ENCODE measurements at regions not wholly inside any gene's neighbourhood (a gene's known extent, or its start where the extent isn't known, plus 50 kb on each side); places are given as distances from the start of the nearest gene placed in this dataset.

GRCh38 chr2:57877811-57878170 is 168.8 kb upstream of the VRK2 start:
- no peak overlapping the region for H2AFZ ChIP-seq (ENCODE audit: low read length)

GRCh38 chr2:57878171-57878865 is 168.3 kb upstream of the VRK2 start:
- Histone ChIP-seq H3K27ac (ENCODE audit: low read length) (no peak overlapping the region), H3K4me1 (ENCODE audit: insufficient read depth, low read length) (peaks cover 83% of the 10 kb centered on the region), H3K27me3 (ENCODE audit: low read length) (no peaks in the 10 kb centered on the region), H2AFZ (ENCODE audit: low read length) (no peak overlapping the region), H3K36me3 (ENCODE audit: low read depth, low read length) (0 out of 2 replicates have a peak, but pooled peaks cover 4% of the 10 kb centered on the region), H3K4me3 (ENCODE audit: low read length) (no peak overlapping the region), H3K9me2 (replicated peaks; ENCODE audit: low read length) (no peaks in the 10 kb centered on the region), H3K4me2 (ENCODE audit: low read length) (no peak overlapping the region), H3F3A (ENCODE audit: low read length, unreplicated experiment) (peaks cover 15% of the 10 kb centered on the region), H3K9me3 (ENCODE audit: low read length) (no peaks in the 10 kb centered on the region), H3K9ac (ENCODE audit: low read length) (no peak overlapping the region), H3K79me2 (ENCODE audit: low read length) (no peaks in the 10 kb centered on the region), H4K20me1 (ENCODE audit: low read length) (no peaks in the 10 kb centered on the region)
- ChIA-PET CTCF (no interaction called here), POLR2A (ENCODE audit: unreplicated experiment) (interaction anchor here (0.6 kb wide), 1 partner anchor 570 kb away, joined by 7 read pairs; no protein-coding TSS in a partner anchor)
- intact Hi-C loops (cut with micrococcal nuclease), result no loop called here
- TSS peak; percentile 34 for BruUV-seq (replicated peaks)
- no peak for DNase-seq
- TF ChIP-seq EZH2phosphoT487 (IDR thresholded peaks at IDR 0.05; ENCODE audit: borderline replicate concordance, low read length), result no peak
- TF ChIP-seq EZH2 (IDR thresholded peaks at IDR 0.05; ENCODE audit: low read length, unreplicated experiment), result no peak
- TF ChIP-seq, protein P1, sequence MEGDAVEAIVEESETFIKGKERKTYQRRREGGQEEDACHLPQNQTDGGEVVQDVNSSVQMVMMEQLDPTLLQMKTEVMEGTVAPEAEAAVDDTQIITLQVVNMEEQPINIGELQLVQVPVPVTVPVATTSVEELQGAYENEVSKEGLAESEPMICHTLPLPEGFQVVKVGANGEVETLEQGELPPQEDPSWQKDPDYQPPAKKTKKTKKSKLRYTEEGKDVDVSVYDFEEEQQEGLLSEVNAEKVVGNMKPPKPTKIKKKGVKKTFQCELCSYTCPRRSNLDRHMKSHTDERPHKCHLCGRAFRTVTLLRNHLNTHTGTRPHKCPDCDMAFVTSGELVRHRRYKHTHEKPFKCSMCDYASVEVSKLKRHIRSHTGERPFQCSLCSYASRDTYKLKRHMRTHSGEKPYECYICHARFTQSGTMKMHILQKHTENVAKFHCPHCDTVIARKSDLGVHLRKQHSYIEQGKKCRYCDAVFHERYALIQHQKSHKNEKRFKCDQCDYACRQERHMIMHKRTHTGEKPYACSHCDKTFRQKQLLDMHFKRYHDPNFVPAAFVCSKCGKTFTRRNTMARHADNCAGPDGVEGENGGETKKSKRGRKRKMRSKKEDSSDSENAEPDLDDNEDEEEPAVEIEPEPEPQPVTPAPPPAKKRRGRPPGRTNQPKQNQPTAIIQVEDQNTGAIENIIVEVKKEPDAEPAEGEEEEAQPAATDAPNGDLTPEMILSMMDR (conservative IDR thresholded peaks at IDR 0.05; ENCODE audit: low read depth, low read length), result no peak
- no peak for ATAC-seq

More at GRCh38 chr2:57877811-57878170, 168.8 kb upstream of the VRK2 start:
- no TSS peak for BruUV-seq (replicated peaks)
- Histone ChIP-seq H3K79me2 (ENCODE audit: low read length) (no peaks in the 10 kb centered on the region), H3K4me2 (ENCODE audit: low read length) (no peak overlapping the region; the same call in 1 of the 2 replicates), H3K36me3 (ENCODE audit: low read depth, low read length) (0 out of 2 replicates have a peak, but pooled peaks cover 4% of the 10 kb centered on the region), H3K9me2 (replicated peaks; ENCODE audit: low read length) (no peaks in the 10 kb centered on the region), H3K27me3 (ENCODE audit: low read length) (no peaks in the 10 kb centered on the region), H3K9me3 (ENCODE audit: low read length) (no peaks in the 10 kb centered on the region), H3F3A (ENCODE audit: low read length, unreplicated experiment) (peaks cover 14% of the 10 kb centered on the region), H3K4me3 (ENCODE audit: low read length) (no peak overlapping the region), H3K27ac (ENCODE audit: low read length) (no peak overlapping the region), H4K20me1 (ENCODE audit: low read length) (no peaks in the 10 kb centered on the region), H3K9ac (ENCODE audit: low read length) (no peak overlapping the region), H3K4me1 (ENCODE audit: insufficient read depth, low read length) (peaks cover 77% of the 10 kb centered on the region)
- ChIA-PET CTCF (no interaction called here), POLR2A (ENCODE audit: unreplicated experiment) (no interaction called here)
- TF ChIP-seq, protein P1 (conservative IDR thresholded peaks at IDR 0.05; ENCODE audit: low read depth, low read length), result no peak
- TF ChIP-seq EZH2phosphoT487 (IDR thresholded peaks at IDR 0.05; ENCODE audit: borderline replicate concordance, low read length), result no peak
- no peak for TF ChIP-seq EZH2 (IDR thresholded peaks at IDR 0.05; ENCODE audit: low read length, unreplicated experiment)
- intact Hi-C loops (cut with micrococcal nuclease), result no loop called here
- DNase-seq (peak; percentile 54), ATAC-seq (no peak; the same call in 1 of the 2 replicates)

GRCh38 chr2:57878866-57879210 is 167.8 kb upstream of the VRK2 start:
- POLR2A ChIA-PET (ENCODE audit: unreplicated experiment), result no interaction called here
- Histone ChIP-seq H3K4me2 (ENCODE audit: low read length) (no peak overlapping the region), H3K27ac (ENCODE audit: low read length) (no peak overlapping the region)

More at GRCh38 chr2:57878866-57879210, 167.8 kb upstream of the VRK2 start:
- Histone ChIP-seq H3K27me3 (ENCODE audit: low read length) (no peaks in the 10 kb centered on the region), H3K4me3 (ENCODE audit: low read length) (no peak overlapping the region), H3K36me3 (ENCODE audit: low read depth, low read length) (0 out of 2 replicates have a peak, but pooled peaks cover 4% of the 10 kb centered on the region), H4K20me1 (ENCODE audit: low read length) (no peaks in the 10 kb centered on the region), H3K9ac (ENCODE audit: low read length) (no peak overlapping the region), H3F3A (ENCODE audit: low read length, unreplicated experiment) (peaks cover 15% of the 10 kb centered on the region), H3K9me2 (replicated peaks; ENCODE audit: low read length) (no peaks in the 10 kb centered on the region), H2AFZ (ENCODE audit: low read length) (no peak overlapping the region), H3K9me3 (ENCODE audit: low read length) (no peaks in the 10 kb centered on the region), H3K79me2 (ENCODE audit: low read length) (no peaks in the 10 kb centered on the region), H3K4me1 (ENCODE audit: insufficient read depth, low read length) (peaks cover 88% of the 10 kb centered on the region)
- CTCF ChIA-PET, result no interaction called here
- no TSS peak for BruUV-seq (replicated peaks)
- TF ChIP-seq, protein P1 (conservative IDR thresholded peaks at IDR 0.05; ENCODE audit: low read depth, low read length), result no peak
- TF ChIP-seq EZH2 (IDR thresholded peaks at IDR 0.05; ENCODE audit: low read length, unreplicated experiment), result no peak
- TF ChIP-seq EZH2phosphoT487 (IDR thresholded peaks at IDR 0.05; ENCODE audit: borderline replicate concordance, low read length), result no peak
- ATAC-seq (no peak), DNase-seq (no peak)
- intact Hi-C loops (cut with micrococcal nuclease), result no loop called here
